ENCODE measurements at regions not wholly inside any gene's neighbourhood (a gene's known extent, or its start where the extent isn't known, plus 50 kb on each side); places are given as distances from the start of the nearest gene placed in this dataset.

GRCh38 chr10:36556468-36556867 is 568.9 kb upstream of the ANKRD30A start:
- no peak overlapping the region for H3K27ac ChIP-seq
- TF ChIP-seq, protein P1, sequence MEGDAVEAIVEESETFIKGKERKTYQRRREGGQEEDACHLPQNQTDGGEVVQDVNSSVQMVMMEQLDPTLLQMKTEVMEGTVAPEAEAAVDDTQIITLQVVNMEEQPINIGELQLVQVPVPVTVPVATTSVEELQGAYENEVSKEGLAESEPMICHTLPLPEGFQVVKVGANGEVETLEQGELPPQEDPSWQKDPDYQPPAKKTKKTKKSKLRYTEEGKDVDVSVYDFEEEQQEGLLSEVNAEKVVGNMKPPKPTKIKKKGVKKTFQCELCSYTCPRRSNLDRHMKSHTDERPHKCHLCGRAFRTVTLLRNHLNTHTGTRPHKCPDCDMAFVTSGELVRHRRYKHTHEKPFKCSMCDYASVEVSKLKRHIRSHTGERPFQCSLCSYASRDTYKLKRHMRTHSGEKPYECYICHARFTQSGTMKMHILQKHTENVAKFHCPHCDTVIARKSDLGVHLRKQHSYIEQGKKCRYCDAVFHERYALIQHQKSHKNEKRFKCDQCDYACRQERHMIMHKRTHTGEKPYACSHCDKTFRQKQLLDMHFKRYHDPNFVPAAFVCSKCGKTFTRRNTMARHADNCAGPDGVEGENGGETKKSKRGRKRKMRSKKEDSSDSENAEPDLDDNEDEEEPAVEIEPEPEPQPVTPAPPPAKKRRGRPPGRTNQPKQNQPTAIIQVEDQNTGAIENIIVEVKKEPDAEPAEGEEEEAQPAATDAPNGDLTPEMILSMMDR (conservative IDR thresholded peaks at IDR 0.05) = no peak
- no peak for TF ChIP-seq ZFX (IDR thresholded peaks at IDR 0.05)

DNA sequence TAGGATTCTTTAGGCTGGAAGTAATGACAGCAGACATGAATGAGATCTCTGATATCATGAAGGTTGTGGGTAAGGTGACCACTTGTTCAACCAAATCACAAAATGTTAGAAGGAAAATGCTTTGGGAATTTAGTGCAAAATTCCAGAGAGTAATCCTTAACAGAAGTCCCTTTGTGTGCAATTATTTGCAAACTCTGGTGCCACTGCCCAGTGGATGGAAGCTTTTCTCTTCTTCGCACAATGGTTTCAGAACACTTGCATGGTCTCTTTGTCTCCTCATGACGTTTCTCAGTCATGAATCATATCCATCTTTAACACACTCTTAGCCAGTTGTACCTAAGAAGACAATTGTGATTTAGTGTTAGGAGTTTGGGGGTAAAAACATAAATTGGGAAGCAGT is 570.4 kb upstream of the ANKRD30A start:
- H3K27ac ChIP-seq = no peak overlapping the region
- no peak for TF ChIP-seq ZFX (IDR thresholded peaks at IDR 0.05)
- TF ChIP-seq, protein P1 (conservative IDR thresholded peaks at IDR 0.05) = no peak

- H3K27ac ChIP-seq = no peak overlapping the region; the same call in 1 of the 2 replicates
- TF ChIP-seq ZFX (IDR thresholded peaks at IDR 0.05) = no peak
- TF ChIP-seq, protein P1 (conservative IDR thresholded peaks at IDR 0.05) = no peak
Observed at GRCh38 chr10:36547965-36548364, 577.4 kb upstream of the ANKRD30A start.

- no peak for TF ChIP-seq ZFX (IDR thresholded peaks at IDR 0.05)
- TF ChIP-seq, protein P1 (conservative IDR thresholded peaks at IDR 0.05) = no peak
Observed at GRCh38 chr10:36542493-36542892, 582.9 kb upstream of the ANKRD30A start.

DNA sequence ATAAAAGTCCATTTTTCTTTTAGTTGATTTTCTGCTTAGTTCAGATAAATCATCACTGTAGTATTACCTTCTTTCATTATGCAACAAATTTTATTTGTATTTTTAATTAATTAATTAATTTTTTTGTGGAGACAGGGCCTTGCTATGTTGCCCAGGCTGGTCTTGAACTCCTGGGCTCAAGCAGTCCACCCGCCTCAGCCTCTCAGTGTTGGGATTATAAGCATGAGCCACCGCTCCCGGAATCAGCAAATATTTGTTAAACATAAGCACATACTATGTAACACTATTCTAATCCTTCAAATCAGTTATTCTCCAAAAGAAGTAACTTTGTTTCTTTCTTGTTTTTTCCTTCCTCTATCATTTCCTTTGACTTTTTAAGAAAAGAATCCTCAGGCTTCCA is 584.8 kb upstream of the ANKRD30A start:
- TF ChIP-seq, protein P1 (conservative IDR thresholded peaks at IDR 0.05) = no peak
- TF ChIP-seq ZFX (IDR thresholded peaks at IDR 0.05) = no peak
- no peak overlapping the region for H3K27ac ChIP-seq

More at GRCh38 chr10:36542493-36542892, 582.9 kb upstream of the ANKRD30A start:
- no peak overlapping the region for H3K27ac ChIP-seq

GRCh38 chr10:36538953-36539586 is 586.3 kb upstream of the ANKRD30A start:
- TF ChIP-seq, protein P1 (conservative IDR thresholded peaks at IDR 0.05) = no peak
- TF ChIP-seq ZFX (IDR thresholded peaks at IDR 0.05) = no peak

GRCh38 chr10:36534471-36535002 is 590.9 kb upstream of the ANKRD30A start:
- H3K27ac ChIP-seq = no peak overlapping the region
- TF ChIP-seq ZFX (IDR thresholded peaks at IDR 0.05) = no peak
- TF ChIP-seq, protein P1 (conservative IDR thresholded peaks at IDR 0.05) = no peak

More at GRCh38 chr10:36538953-36539586, 586.3 kb upstream of the ANKRD30A start:
- H3K27ac ChIP-seq = no peak overlapping the region

Measured in C4-2B (cell line).